Stimulated activated naive CD8-positive, alpha-beta T cell treated with anti-CD3 and anti-CD28 coated beads, Interleukin-15, amount 100 ng/mL, for 72 hours (primary cell): ENCODE measurements at regions not wholly inside any gene's neighbourhood (a gene's known extent, or its start where the extent isn't known, plus 50 kb on each side); places are given as distances from the start of the nearest gene placed in this dataset.
"Not testable (repeated sequence)": the region's sequence is repeated elsewhere in the genome, so short reads cannot be mapped to it uniquely, and the experiment has no call there.

Source experiments
- ATAC-seq: fragments of 150-1000 bp; cut with Tn5 transposase; 2 replicates; pipeline ENCODE4 v1.10.0; 2021; ENCODE audit warnings: mild to moderate bottlenecking, moderate library complexity
- DNase-seq, 2 donors: peaks; one replicate each; pipeline ENCODE4 v3.0.0; 2021 to 2022
- H3K27ac Mint-ChIP-seq, 2 donors: one replicate each; pipeline ENCODE4 v1.8.0; 2022; ENCODE audit warnings: mild to moderate bottlenecking in 2 of 2, mixed read lengths in 2 of 2, moderate library complexity in 2 of 2
- H3K27me3 Mint-ChIP-seq: one replicate; pipeline ENCODE4 v1.8.0; 2022; ENCODE audit warnings: mixed read lengths
- H3K4me1 Mint-ChIP-seq: one replicate; pipeline ENCODE4 v1.8.0; 2022; ENCODE audit warnings: mild to moderate bottlenecking, mixed read lengths
- H3K4me3 Mint-ChIP-seq, 2 donors: one replicate each; pipeline ENCODE4 v1.8.0; 2022; ENCODE audit warnings: mild to moderate bottlenecking in 2 of 2, mixed read lengths in 2 of 2, moderate library complexity in 1 of 2
- H3K9me3 Mint-ChIP-seq, 2 donors: one replicate each; pipeline ENCODE4 v1.8.0; 2022; ENCODE audit warnings: mixed read lengths in 2 of 2

DNA sequence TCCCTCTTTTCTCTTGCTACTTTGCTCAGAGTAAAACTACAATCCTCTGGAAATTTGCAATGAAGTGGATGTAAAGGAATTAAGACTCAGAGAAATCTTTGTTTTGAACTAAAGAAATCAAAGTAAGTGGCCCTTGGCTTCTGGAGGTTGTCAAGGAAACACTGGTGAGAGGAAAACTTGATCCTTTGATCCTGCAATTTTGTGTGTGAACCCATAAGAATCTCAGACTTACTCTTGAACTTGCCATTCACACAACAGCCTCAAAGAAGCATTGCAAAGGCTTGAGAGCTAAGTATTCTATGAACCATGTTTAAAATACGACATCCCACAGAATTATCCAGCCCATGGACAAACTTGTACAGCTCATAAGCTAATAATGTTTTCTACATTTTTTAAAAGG is 827.5 kb downstream of the TAF11L14 start:
- DNase-seq (no peak), ATAC-seq (no peak)
- H3K4me1 Mint-ChIP-seq: no peaks in the 10 kb centered on the region
- peaks cover 6 to 9% of the 10 kb centered on the region in 2 donors for H3K9me3 Mint-ChIP-seq
- H3K27ac Mint-ChIP-seq: no peak overlapping the region
- H3K27me3 Mint-ChIP-seq: no peaks in the 10 kb centered on the region
- no peak overlapping the region for H3K4me3 Mint-ChIP-seq

DNA sequence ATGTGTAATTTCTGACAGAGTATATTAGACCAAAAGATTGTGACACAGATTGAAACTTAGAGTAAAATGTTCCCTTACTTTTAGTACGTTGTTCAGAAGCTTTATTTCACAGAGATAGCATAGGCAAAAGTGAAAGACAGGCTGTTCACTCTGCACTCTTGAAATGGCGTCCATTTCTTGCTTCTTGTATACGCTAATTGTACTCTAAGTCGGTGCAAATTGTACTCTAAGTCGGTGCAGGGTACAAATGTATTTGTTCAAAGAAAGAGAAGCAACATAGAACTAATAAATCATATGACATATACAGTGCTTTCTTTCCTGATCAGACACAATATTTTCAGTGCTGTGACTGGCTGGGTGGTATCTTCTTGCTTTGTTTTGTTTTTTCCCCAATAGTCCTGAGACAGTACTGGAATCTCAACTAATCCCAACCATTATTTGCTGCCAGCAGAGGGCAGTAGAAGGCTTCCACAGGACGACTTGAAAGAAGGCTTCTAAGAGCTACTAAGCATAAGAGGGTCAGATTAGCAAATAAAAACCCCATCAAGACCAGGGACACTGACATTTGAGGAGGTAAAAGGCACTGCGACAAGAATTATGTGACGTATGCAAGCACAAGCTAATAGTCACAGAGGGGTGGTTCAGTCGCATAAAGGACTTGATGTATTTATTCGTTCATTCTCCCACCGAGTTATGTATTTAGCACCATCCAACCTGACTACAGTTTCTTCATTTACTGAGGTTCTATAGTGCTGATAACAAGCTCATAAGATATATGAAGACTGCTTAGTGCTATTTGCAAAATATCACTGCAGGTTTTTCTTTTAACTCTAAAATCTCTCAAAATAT is 831.8 kb downstream of the TAF11L14 start:
- H3K4me3 Mint-ChIP-seq: no peak overlapping the region

DNA sequence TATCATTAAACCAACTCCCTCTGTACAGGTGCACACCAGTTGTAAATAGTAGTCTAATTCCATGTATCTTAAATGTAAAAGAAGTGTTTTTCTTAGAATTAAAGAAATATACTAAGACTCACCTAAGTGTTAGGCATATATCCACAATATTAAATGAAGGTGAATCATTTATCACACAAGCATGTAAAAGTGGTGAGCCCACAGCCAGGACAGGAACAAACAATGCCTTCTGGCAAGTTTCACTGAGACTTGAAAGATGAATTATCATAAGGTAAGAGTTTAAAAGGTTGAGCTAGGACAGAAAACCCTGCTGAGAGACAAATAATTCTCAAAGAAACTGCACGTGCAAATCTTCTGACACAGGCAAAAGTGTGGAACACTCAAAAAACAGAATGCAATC is 832.5 kb downstream of the TAF11L14 start:
- ATAC-seq (no peak), DNase-seq (no peak)
- no peak overlapping the region for H3K4me3 Mint-ChIP-seq
- no peaks in the 10 kb centered on the region for H3K4me1 Mint-ChIP-seq
- no peak overlapping the region for H3K27ac Mint-ChIP-seq
- no peaks in the 10 kb centered on the region for H3K27me3 Mint-ChIP-seq
- no peaks in the 10 kb centered on the region for H3K9me3 Mint-ChIP-seq

More for the DNA sequence above, 831.8 kb downstream of the TAF11L14 start:
- no peak for ATAC-seq
- peak; percentile 1 to 28 for DNase-seq
- H3K4me1 Mint-ChIP-seq: no peaks in the 10 kb centered on the region
- no peak overlapping the region for H3K27ac Mint-ChIP-seq
- no peaks in the 10 kb centered on the region for H3K27me3 Mint-ChIP-seq
- H3K9me3 Mint-ChIP-seq: no peaks in the 10 kb centered on the region

DNA sequence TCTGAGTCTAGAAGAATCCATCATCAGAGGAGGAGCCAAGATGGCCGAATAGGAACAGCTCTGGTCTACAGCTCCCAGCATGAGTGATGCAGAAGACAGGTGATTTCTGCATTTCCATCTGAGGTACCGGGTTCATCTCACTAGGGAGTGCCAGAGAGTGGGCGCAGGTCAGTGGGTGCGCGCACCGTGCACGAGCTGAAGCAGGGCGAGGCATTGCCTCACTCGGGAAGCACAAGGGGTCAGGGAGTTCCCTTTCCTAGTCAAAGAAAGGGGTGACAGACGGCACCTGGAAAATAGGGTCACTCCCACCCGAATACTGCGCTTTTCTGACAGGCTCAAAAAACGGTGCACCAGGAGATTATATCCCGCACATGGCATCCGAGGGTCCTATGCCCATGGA is 837.5 kb downstream of the TAF11L14 start:
- not testable (repeated sequence) for H3K9me3 Mint-ChIP-seq, H3K27ac Mint-ChIP-seq, H3K27me3 Mint-ChIP-seq, H3K4me3 Mint-ChIP-seq, DNase-seq, ATAC-seq, H3K4me1 Mint-ChIP-seq

DNA sequence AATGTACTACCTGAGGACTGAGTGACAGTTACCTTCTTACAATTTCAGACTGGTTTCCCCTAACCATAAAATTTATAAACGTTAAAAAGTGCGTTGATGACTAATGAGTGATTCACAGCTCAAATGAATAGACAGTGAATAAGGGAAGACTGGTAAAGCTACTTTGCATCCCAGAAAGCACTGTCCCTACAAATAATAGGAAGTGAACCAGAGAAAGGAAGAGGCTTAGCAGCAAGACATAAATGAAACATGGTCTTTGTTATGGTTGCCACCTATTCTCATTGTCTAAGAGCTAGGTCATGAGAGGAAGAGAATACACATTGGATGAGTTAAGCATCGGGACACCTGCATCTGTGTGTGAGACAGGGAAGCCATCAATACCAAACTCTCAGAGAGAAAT is 849.2 kb downstream of the TAF11L14 start:
- Mint-ChIP-seq H3K9me3 (peaks cover 0 to 5% of the 10 kb centered on the region in 2 donors), H3K27me3 (no peaks in the 10 kb centered on the region), H3K4me3 (no peak overlapping the region), H3K27ac (no peak overlapping the region), H3K4me1 (no peaks in the 10 kb centered on the region)
- ATAC-seq (no peak), DNase-seq (no peak)

DNA sequence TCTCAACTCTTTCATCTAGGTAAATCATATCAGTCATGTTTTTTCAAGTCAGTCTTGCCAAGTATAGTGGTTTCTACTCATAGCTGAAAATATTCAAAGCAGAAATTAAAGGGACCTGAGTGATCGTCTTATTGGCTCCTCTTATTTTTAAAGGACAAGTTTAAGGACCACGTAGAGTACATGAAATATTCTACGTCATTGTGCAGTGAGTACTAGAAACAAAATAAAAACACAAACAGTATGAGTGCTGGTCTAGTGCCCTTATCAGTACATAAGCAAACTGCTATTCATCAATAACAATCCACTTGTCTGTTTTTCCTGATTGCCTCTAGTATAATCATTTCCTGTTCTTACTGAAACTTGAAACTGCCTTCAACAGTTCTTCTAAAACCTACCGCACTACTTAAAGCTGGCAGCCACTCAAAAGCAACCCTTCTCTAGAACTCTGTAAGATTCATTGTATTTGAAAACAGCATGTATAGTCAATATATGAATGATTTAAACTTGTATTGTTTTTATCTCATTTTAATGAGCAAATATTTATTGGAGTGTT is 853.7 kb downstream of the TAF11L14 start:
- H3K4me3 Mint-ChIP-seq: no peak overlapping the region
- peaks cover 7 to 11% of the 10 kb centered on the region in 2 donors for H3K9me3 Mint-ChIP-seq
- ATAC-seq: no peak
- DNase-seq: no peak
- H3K27me3 Mint-ChIP-seq: no peaks in the 10 kb centered on the region
- H3K4me1 Mint-ChIP-seq: no peaks in the 10 kb centered on the region
- no peak overlapping the region for H3K27ac Mint-ChIP-seq

DNA sequence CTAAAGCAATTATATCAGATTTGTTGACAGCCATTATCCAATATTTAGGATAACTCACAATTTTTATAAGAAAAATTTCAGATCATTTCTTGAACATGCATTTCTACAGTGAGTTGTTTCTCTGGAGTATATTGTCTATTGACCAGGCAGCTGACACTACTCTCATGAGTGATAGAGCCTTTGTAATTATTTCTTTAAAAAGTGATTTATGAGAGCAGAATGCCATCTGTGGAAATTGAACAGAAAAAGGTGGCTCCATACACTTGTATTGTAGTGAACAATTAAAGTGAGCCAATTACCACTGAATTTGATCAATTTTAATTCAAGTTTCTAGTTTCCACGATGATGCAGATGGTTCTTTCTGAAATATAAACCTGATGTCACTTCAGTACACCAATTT is 855.4 kb downstream of the TAF11L14 start:
- H3K4me3 Mint-ChIP-seq: no peak overlapping the region
- H3K27me3 Mint-ChIP-seq: no peaks in the 10 kb centered on the region
- H3K4me1 Mint-ChIP-seq: no peaks in the 10 kb centered on the region
- H3K9me3 Mint-ChIP-seq: peaks cover 7 to 11% of the 10 kb centered on the region in 2 donors
- ATAC-seq: no peak
- no peak for DNase-seq
- H3K27ac Mint-ChIP-seq: no peak overlapping the region

DNA sequence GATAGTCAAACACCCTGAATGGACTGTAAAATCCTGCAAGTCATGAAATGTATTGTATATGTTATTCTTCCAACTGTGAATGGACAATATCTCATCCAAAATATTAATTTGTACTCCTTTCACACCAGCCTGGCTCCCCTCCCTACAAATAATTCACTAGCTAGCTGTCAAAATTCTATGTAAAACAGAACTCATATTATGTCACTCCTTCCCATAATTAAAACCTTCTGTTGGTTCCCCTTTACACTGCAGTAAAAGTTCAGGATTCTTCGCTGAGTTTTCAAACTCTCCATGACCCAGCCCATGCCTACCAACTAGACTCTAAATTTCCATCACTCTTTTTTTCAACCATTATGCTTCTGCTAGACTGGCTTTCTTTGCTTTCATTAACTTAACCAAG is 857.1 kb downstream of the TAF11L14 start:
- Mint-ChIP-seq H3K9me3 (peaks cover 11 to 16% of the 10 kb centered on the region in 2 donors), H3K27ac (no peak overlapping the region), H3K27me3 (no peaks in the 10 kb centered on the region), H3K4me3 (no peak overlapping the region), H3K4me1 (no peaks in the 10 kb centered on the region)
- ATAC-seq (no peak), DNase-seq (no peak)

DNA sequence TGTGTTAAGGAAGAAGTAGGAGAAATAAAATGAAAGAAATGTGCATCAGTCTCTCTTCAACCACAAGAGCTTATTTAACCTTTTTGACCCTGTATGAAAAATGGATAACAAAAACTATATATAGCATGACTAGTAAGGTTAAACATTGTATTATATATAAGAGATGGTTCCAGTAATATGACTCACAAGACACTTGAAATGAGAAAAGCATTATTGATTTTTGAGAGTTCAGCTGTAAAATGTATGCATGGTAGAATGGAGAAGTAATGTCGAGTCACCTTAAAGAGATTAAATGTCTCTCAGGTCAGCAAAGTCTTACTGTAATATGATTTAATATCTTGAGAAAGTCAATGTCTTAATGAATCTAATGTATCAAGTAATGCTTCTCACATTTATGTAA is 860.9 kb downstream of the TAF11L14 start:
- no peaks in the 10 kb centered on the region for H3K27me3 Mint-ChIP-seq

DNA sequence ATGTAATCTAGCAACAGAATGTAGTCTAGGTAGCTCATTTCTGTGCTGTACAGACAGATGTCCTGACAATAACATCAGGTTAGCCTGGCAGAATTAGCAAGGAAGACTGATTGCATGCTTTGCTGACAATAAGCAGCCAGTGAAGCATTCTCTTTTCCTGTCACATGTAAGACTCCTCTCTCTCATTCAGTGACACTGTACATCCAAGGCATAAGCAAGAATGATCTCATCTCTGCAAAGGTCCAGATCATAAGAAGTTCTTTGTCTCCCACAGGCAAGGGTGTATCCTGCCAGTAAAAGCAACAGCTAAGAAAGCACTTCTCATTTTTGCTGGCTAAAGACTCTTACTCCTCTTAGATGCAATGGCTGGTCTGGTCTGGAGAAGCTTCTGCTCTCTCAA is 861.8 kb downstream of the TAF11L14 start:
- Mint-ChIP-seq H3K4me1 (no peaks in the 10 kb centered on the region), H3K27ac (no peak overlapping the region), H3K9me3 (peaks cover 6 to 18% of the 10 kb centered on the region in 2 donors), H3K4me3 (no peak overlapping the region), H3K27me3 (no peaks in the 10 kb centered on the region)
- no peak for ATAC-seq
- DNase-seq: no peak

More for the DNA sequence above, 860.9 kb downstream of the TAF11L14 start:
- Mint-ChIP-seq H3K27ac (no peak overlapping the region), H3K9me3 (peaks cover 11 to 18% of the 10 kb centered on the region in 2 donors), H3K4me3 (no peak overlapping the region), H3K4me1 (no peaks in the 10 kb centered on the region)
- DNase-seq (no peak), ATAC-seq (no peak)

DNA sequence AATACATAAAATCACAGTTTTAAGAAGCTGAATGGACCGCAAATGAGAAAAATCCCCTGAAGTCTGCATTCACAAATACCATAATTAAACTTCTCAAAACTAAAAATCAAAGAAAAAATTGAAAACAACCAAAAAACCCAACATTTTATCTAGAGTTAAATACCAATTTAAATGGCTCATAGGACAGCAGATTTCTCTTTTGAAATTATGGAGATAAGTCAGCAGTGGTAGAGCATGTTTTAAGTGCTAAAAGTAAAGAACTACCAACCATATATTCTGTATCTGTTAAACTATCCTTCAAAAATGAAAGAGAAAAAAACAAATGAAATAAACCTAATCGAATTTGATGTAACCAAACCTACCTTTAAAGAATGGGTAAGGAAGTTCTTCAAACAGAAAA is 862.8 kb downstream of the TAF11L14 start:
- Mint-ChIP-seq H3K4me1 (no peaks in the 10 kb centered on the region), H3K9me3 (peaks cover 6 to 9% of the 10 kb centered on the region in 2 donors)
- DNase-seq: no peak

DNA sequence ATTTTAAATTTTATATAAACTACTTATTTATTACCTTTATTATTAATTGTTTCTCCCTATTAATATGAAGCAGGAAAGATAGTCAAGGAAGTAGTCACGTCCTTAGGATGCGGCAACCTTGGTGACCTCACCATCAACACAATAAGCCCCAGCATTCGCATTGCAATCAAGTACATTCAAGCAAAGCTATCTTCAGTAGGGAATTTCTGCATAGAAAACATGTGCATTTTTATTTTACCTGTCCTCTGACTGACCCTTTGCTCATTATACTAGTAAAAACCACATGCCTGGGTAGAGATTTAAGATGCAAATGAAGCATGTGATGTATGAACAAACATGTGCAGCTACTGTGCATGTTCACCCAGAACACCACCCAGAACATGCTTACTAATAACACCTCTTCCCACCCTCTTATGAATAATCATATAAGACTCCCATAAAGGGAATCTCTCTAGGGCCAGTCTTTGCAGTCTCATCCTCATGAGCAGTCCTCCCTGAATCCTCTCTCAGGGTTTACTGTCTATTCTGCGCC is 869.6 kb downstream of the TAF11L14 start:
- Mint-ChIP-seq H3K27me3 (no peaks in the 10 kb centered on the region), H3K4me3 (no peak overlapping the region), H3K9me3 (peaks cover 0 to 17% of the 10 kb centered on the region in 2 donors), H3K27ac (no peak overlapping the region), H3K4me1 (no peaks in the 10 kb centered on the region)
- DNase-seq: no peak
- no peak for ATAC-seq

More for the DNA sequence above, 862.8 kb downstream of the TAF11L14 start:
- Mint-ChIP-seq H3K4me3 (no peak overlapping the region), H3K27me3 (no peaks in the 10 kb centered on the region), H3K27ac (no peak overlapping the region)
- ATAC-seq: no peak

DNA sequence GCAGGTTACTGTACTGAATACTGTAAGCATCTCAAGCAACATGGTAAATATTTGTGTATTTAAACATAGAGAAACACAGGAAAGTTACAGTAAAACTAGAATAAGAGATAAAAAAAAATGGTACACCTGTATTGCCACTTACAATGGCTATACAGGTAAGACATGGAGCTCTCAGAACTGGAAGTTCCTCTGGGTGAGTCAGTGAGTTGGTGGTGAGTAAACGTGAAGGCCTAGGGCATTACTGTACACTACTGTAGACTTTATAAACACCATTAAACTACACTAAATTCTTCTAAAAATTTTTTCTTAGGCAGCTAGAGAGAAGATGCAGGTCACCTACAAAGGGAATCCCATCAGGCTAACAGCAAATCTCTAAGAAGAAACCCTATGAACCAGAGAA is 872.9 kb downstream of the TAF11L14 start:
- Mint-ChIP-seq H3K4me1 (no peaks in the 10 kb centered on the region), H3K9me3 (peaks cover 2 to 17% of the 10 kb centered on the region in 2 donors), H3K27me3 (no peaks in the 10 kb centered on the region), H3K27ac (no peak overlapping the region), H3K4me3 (no peak overlapping the region)
- DNase-seq (no peak), ATAC-seq (no peak)

DNA sequence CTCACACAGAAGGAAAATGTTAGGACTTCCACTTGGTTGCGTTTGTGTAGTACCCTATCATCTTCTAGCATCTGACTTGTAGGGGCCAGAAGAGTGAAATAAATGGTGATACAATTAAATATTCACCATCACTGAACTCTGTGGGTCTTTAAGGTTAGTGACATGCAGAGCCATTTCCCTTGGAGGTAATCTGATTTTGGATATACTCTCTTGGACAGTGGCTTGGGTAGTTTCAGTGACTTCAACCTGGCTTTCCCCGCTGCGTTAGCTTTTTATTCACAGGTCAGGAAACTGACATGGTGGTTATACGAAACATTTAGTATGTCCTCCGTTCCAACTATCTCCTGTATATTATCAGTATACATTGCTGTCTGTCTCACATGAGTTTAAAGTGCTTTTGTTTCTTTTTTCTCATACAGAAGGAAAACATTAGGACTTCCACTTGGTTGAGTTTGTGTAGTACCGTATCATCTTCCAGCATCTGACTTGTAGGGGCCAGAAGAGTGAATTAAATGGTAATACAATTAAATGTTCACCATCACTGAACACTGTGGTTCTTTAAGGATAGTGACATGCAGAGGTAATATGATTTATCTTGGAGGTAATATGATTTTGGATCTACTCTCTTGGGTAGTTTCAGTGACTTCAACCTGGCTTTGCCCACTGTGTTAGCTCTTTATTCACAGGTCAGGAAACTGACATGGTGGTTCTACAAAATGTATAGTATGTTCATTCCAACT is 883.6 kb downstream of the TAF11L14 start:
- Mint-ChIP-seq H3K27me3 (no peaks in the 10 kb centered on the region), H3K4me1 (no peaks in the 10 kb centered on the region), H3K9me3 (peaks cover 7 to 15% of the 10 kb centered on the region in 2 donors), H3K27ac (no peak overlapping the region), H3K4me3 (no peak overlapping the region)
- DNase-seq (no peak), ATAC-seq (no peak)

DNA sequence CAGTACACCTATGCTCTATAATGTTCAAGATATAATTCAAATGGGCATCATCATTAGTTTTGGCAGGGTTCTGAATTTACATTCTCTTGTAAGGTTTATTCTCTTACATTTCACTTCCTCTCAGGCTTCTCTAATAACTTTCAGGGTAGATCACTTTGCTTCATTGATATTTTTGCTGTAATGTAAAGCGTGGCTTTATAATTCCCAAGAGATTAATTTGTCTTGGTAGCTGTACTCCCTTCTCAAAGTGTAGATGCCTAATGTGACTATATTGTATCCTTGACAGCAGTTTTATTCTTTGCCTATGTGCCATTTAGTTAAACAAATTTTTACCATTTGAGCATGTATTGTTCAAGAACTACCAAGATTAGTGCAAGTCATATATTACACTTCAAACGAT is 889.1 kb downstream of the TAF11L14 start:
- DNase-seq: no peak
- Mint-ChIP-seq H3K27ac (no peak overlapping the region), H3K27me3 (no peaks in the 10 kb centered on the region)

More for the DNA sequence above, 889.1 kb downstream of the TAF11L14 start:
- Mint-ChIP-seq H3K4me3 (no peak overlapping the region), H3K9me3 (peaks cover 5 to 15% of the 10 kb centered on the region in 2 donors), H3K4me1 (no peaks in the 10 kb centered on the region)
- ATAC-seq: no peak
